ENCODE measurements at regions not wholly inside any gene's neighbourhood (a gene's known extent, or its start where the extent isn't known, plus 50 kb on each side); places are given as distances from the start of the nearest gene placed in this dataset.

GRCh38 chr4:18390655-18391353 is 369.2 kb upstream of the LCORL start:
- H3K9me3 ChIP-seq = no peaks in the 10 kb centered on the region

GRCh38 chr4:18389115-18389514 is 367.6 kb upstream of the LCORL start:
- Histone ChIP-seq H3K4me1 (no peaks in the 10 kb centered on the region), H3K4me3 (no peak overlapping the region), H3K9me3 (peaks cover 0 to 6% (median 4%) of the 10 kb centered on the region in 8 donors), H3K36me3 (no peaks in the 10 kb centered on the region), H3K27ac (no peak overlapping the region), H3K27me3 (replicated peaks in 1 of 7) (no peaks in the 10 kb centered on the region)
- no peak for DNase-seq
- intact Hi-C loops (cut with DNase I; ENCODE audit: low total_unique reads) = no loop called here
- TF ChIP-seq POLR2AphosphoS5 (IDR thresholded peaks at IDR 0.05) (no peak), POLR2A (IDR thresholded peaks at IDR 0.05) (no peak), CTCF (IDR thresholded peaks at IDR 0.05 in 8 of 11, conservative IDR thresholded peaks at IDR 0.05 in 3 of 11) (no peak)
- WGBS, 5 donors = 73 to 87% (median 79%) methylated on average over 2 of the region's 2 CpGs

More at GRCh38 chr4:18390655-18391353, 369.2 kb upstream of the LCORL start:
- Histone ChIP-seq H3K4me1 (no peaks in the 10 kb centered on the region), H3K27ac (no peak overlapping the region), H3K4me3 (no peak overlapping the region), H3K27me3 (replicated peaks in 1 of 7) (no peaks in the 10 kb centered on the region), H3K36me3 (no peaks in the 10 kb centered on the region)
- 78 to 84% (median 81%) methylated on average over 4 of the region's 4 CpGs for WGBS, 5 donors
- TF ChIP-seq CTCF (IDR thresholded peaks at IDR 0.05 in 8 of 11, conservative IDR thresholded peaks at IDR 0.05 in 3 of 11) (no peak), POLR2A (IDR thresholded peaks at IDR 0.05) (no peak), POLR2AphosphoS5 (IDR thresholded peaks at IDR 0.05) (no peak)
- no peak for DNase-seq
- intact Hi-C loops (cut with DNase I; ENCODE audit: low total_unique reads) = no loop called here

GRCh38 chr4:18388039-18388438 is 366.5 kb upstream of the LCORL start:
- TF ChIP-seq POLR2AphosphoS5 (IDR thresholded peaks at IDR 0.05) = no peak
- no peak for TF ChIP-seq POLR2A (IDR thresholded peaks at IDR 0.05)
- no peak for TF ChIP-seq CTCF (IDR thresholded peaks at IDR 0.05 in 8 of 11, conservative IDR thresholded peaks at IDR 0.05 in 3 of 11)

DNA sequence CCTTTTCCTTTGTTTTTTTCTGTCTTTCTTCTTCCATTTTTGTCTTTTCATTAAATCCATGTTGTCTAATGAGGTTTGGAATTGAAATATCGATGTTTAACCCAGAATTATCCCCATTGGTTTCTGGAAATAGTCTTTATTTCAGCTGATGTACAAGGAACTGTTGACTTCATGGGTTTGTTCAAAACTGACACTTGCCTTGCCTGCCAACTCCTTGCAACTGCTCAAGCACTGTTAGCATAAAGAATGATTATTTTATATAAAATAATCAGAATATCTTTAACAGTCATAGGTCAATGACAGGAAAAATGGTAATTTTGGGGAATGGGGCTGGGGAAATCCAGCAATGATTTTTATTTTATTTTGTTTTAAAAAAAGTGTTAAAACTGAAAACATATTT is 359.6 kb upstream of the LCORL start:
- Histone ChIP-seq H3K4me1 (no peaks in the 10 kb centered on the region), H3K27me3 (replicated peaks in 1 of 7) (no peaks in the 10 kb centered on the region), H3K4me3 (no peak overlapping the region), H3K27ac (no peak overlapping the region), H3K36me3 (no peaks in the 10 kb centered on the region), H3K9me3 (peaks cover 0 to 9% (median 5%) of the 10 kb centered on the region in 8 donors)
- intact Hi-C loops (cut with DNase I; ENCODE audit: low total_unique reads) = no loop called here
- TF ChIP-seq POLR2A (IDR thresholded peaks at IDR 0.05) (no peak), CTCF (IDR thresholded peaks at IDR 0.05 in 8 of 11, conservative IDR thresholded peaks at IDR 0.05 in 3 of 11) (no peak), POLR2AphosphoS5 (IDR thresholded peaks at IDR 0.05) (no peak)
- DNase-seq = no peak
- WGBS, 5 donors = 50 to 78% (median 59%) methylated on average over 1 of the region's 1 CpG

More at GRCh38 chr4:18388039-18388438, 366.5 kb upstream of the LCORL start:
- H3K9me3 ChIP-seq = peaks cover 0 to 9% (median 5%) of the 10 kb centered on the region in 8 donors
- H3K4me1 ChIP-seq = no peaks in the 10 kb centered on the region
- WGBS, 5 donors = 40 to 55% (median 48%) methylated on average over 3 of the region's 3 CpGs
- H3K27me3 ChIP-seq (replicated peaks in 1 of 7) = no peaks in the 10 kb centered on the region
- H3K27ac ChIP-seq = no peak overlapping the region
- no peak overlapping the region for H3K4me3 ChIP-seq
- no peak for DNase-seq
- intact Hi-C loops (cut with DNase I; ENCODE audit: low total_unique reads) = no loop called here
- no peaks in the 10 kb centered on the region for H3K36me3 ChIP-seq
